Skeletal muscle cell (primary cell): ENCODE measurements at regions not wholly inside any gene's neighbourhood (a gene's known extent, or its start where the extent isn't known, plus 50 kb on each side); places are given as distances from the start of the nearest gene placed in this dataset.
"Not testable (repeated sequence)": the region's sequence is repeated elsewhere in the genome, so short reads cannot be mapped to it uniquely, and the experiment has no call there.

Source experiments
- DNase-seq: peaks from one replicate; pipeline ENCODE4 v3.0.0-alpha.2; 2010; ENCODE audit warnings: low read depth
- H3K4me3 ChIP-seq: 2 replicates; pipeline ENCODE4 v1.5.1; 2011; ENCODE audit warnings: low read depth, mild to moderate bottlenecking, control low read depth, low read length, moderate library complexity

DNA sequence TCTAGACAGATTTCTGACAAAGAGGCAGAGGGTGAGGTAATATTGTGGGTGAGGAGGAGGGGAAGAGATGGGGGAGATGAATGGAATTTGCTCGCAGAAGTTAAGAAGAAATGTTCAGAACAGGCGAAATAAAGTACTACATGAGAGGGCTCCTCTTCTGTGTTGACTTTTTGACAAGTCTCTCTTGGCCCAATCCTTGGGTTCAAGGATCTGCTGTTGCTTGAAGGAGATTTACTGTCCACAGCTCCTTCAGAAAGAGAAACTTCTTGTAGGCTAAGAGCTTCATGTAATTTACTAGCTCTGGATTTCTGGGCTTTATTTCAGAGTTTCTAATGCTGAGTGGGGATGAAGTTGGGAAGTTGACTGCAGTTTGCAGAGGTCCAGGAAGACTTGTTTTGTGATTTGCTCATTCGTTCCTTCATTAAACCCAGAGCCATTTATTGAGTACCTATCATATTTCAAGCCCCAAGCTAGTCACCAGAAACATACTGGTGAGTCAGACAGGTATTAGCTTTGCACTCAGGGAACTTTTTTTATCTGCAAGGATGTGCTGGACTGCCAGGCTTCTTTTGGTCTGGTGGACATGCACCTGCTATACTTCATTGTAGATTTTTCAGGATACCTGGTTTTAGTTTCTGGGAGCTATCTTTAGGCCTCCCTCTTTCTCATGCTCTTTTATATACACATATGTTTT, 402.9 kb upstream of the CLINT1 start:
- DNase-seq, result no peak
- H3K4me3 ChIP-seq, result no peak overlapping the region

DNA sequence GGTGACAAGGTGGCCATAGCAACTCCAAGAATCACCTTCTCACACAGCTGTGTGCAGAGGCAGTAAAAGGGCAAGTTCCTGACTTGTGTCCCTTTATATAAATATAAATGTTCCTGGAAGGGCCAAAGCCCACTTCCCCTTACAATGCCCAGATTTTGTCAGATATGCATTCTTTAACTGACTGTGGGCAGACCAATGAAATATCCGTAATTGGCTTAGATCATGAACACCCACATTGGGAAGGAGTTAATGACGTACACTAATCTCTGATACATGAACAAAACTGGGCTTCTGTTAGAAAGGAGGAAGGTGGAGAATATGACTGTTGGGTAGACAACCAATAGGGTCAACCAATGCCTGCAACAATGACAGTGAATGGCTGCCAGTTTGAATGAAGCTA, 397.2 kb upstream of the CLINT1 start:
- DNase-seq, result no peak
- no peak overlapping the region for H3K4me3 ChIP-seq

DNA sequence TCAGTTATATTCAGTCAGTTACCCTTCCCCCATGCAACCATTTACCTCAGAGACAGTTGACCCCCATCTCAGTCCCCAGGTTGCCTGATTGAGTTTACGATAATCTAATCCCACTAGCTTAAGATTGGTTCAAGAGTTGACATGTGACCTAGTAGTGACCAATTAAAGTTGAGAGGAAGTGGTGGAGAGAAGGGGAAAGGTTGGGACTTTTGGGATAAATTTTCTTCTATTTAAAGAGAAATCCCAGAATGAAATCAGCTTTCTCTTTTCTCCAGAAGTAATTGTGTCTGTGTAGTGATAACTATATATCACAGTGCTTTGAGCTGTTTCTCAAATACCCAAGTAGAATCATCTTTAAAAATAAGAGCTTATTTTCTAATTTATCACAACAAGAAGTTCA, 396.7 kb upstream of the CLINT1 start:
- H3K4me3 ChIP-seq, result no peak overlapping the region
- no peak for DNase-seq

DNA sequence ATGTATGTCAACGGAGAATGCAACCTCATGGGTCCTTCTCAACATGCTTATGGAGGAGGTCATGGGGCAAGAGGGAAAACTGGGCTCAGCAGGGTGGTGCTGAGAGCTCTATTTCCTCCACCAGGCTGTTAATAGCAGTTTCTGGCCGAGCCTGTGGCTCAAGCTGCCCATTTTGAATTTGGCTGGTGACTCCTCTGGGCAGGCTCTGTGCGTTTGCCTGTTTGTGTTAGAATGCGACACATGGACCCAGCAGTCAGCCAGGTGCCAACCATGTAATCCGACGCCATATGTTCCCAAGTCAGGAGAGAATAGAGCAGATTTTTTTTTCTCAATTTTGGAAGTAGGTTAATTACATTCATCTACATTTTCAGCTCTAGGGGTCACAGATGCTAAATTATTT, 387.7 kb upstream of the CLINT1 start:
- no peak for DNase-seq
- H3K4me3 ChIP-seq, result no peak overlapping the region

DNA sequence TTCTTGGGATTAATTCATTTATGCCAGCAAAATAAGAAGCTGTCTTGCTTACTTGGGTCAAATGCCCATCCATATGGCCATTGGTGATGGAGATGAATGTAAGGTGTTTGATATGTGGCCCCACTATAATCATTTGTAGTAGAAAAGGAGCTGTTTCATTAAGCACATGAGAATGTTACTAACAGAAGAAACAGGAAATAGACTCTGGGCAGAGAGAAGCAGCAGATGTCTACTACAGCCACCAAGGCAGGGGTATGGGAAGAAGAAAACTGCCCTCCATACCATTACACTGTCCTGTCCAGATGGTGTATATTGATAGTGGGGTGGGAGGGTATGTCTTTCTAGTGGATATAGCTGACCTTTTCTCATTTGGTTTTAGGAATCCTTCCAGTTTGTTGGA, 386.6 kb upstream of the CLINT1 start:
- H3K4me3 ChIP-seq, result no peak overlapping the region
- DNase-seq, result no peak

DNA sequence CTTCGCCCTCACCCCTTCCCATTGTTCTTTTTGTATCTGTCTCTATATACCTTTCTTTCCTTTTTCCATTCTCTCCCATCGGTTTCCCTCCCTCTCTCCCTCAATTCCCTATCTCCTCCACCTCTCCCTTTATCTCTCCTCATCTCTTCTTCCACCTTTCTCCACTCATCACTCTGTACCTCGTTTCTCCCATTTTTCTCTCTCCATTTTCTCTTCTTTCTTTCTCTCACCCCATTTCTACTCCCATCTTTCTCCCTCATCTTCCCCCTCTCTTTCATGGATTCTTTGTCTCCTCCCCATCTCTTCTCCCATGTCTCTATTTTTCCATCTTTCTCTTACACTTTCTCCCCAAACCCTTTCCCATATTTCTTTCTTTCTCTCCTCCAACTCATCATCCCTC, 385.9 kb upstream of the CLINT1 start:
- no peak overlapping the region for H3K4me3 ChIP-seq
- no peak for DNase-seq

DNA sequence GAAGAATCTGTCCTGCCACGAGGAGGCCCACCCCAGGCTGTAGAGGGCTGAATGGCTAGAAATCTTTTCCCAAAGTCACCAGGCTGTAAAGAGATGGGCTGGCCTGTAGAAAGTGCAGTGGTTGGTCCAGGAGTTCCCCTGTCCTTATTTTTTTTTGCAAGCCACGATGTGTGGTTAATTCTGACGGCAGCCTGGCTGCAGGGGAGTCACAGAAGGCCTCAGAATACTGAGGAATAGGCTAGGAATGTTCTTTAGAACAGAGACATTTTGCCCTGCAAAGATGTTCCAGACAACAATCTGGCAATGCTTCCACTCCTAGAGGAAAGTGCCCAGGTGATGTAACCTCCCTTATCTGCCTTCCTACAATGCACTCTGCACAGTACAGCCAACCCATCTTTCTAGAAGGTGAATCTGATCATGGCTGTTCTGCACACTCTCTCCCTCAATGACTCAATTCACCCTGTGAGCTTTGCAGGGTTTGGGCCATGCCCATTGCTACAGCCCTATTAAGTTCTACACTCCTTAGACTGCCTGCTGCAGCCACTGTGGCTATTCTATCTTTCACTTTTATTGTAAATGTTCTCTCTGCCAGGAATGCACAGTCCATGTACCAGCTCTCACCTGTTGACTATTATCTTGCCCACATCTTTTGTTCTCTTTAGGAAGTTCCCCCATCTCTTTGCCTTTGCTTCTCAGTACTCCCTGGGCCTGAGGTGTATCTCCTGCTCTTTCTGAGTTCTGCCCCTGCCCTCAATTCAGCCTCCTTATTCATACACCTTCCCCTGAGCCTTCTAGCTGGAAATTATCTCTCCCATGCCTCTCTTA, 377.8 kb upstream of the CLINT1 start:
- no peak overlapping the region for H3K4me3 ChIP-seq
- peak; percentile 54 for DNase-seq

DNA sequence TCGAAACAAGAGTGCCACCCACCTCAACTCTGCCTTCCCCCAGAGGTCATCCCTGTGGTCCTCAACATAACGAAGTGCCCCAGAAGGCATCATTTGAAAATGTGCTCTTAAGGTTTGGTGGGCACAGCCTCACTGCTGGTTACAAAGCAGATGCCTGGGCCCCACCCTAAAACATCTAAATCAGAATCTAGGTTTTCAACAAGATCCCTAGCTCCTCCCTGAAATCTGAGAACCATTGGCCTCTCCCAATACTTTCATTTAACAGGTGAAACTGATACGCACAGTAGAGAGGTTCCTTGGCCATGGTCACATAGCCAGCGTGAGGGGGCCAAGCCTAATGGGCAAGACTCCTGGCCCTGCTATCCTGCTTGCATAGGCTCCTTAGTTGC, 376.2 kb upstream of the CLINT1 start:
- H3K4me3 ChIP-seq, result no peak overlapping the region
- DNase-seq, result no peak

DNA sequence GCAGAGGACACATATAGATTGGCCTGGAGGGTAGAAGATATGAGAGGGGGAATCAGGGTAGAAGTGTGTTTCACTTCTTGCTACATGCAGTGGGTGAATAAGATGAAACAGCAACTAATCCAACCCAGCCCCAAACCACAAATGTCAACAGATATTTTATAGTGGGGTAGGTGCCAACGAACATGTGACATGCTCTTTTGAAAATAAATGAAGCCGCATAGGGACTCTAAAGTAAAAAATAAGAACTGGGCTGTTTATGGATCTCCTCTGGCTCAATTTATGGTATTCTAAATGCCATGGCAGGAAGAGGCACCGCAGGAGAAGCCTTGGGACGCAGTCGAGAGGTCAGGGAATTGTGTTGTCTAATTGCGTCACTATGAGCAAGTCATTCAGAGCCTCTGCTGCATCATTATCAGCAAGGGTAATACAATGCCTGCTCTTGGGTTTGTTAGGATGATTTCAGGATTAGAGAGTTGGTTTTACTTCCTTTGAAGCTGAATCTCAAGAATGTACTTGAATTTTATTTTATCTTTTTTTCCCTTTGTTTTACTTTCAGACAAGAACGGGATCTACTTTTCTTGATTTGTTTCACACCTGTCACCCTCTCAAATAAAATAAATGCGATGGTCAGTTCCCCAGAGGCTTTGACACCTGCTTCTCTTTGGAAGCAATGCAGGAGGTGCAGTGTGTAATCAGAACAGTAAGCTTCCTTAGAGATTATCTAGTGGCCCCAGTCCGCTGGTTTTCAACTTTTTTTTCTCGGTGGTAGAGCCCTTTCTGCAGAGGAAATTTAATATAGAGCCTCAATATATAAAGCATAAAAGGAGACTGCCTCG, 375.6 kb upstream of the CLINT1 start:
- DNase-seq, result peak; percentile 60

DNA sequence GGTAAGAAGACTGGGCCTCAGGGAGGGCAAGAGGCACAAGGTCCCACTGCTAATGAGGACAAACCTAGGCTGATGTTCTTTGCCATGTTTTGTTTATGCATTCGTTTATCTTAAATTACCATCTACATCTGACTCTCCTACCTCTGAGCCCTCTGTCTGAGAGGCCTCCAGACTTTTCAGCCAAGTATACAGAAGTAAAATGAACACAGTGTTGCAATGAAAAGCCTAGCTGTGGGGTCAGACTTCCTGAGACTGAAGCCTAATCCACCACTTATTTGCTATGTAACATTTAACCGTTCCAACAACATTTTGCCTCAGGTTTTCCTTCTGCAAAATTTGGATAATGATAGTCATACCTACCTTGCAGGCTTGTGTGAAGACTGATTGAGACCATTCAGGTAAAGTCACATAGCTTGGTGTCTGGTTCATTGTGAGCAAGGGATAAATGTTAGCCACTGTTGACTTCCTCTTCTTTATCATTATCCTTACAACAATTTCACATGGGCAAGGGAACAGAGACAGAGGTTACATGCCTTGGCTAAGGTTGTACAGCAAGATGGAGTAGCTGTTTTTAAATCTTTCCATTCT, 374.9 kb upstream of the CLINT1 start:
- DNase-seq, result no peak

More for the DNA sequence above, 375.6 kb upstream of the CLINT1 start:
- no peak overlapping the region for H3K4me3 ChIP-seq

DNA sequence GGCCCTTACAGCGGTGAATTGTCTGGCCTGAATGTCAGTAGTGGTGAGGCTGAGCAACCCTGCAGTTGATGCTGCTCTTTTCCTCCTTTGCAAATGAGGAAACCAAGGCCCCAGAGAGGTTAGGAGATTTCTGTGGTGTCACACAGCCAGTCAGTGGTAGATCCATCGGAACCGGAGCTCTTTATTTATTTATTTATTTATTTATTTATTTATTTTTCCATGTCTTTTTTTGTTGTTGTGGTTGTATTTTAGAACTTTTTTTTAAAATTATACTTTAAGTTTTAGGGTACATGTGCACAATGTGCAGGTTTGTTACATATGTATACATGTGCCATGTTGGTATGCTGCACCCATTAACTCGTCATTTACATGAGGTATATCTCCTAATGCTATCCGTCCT, 368.4 kb upstream of the CLINT1 start:
- not testable (repeated sequence) for H3K4me3 ChIP-seq, DNase-seq

More for the DNA sequence above, 374.9 kb upstream of the CLINT1 start:
- H3K4me3 ChIP-seq, result no peak overlapping the region

DNA sequence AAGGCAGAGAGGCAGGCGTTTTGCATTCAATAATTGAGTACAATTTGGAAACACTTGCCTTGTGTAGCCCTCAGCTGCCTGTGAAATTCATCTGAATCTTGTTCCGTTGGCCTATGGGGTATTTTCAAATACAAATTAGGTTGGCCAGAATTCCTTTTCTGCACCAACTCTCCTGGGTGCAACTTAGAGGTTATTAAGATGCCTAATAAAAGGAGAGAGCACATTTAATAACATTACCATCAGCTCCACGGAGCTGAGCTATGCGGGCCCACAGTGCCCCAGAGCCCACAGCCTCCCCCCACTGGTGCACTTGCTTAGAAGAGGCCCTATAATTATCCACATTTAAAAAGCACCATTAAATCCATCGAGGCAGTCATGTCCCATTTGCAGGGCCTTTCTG, 367.6 kb upstream of the CLINT1 start:
- no peak for DNase-seq
- no peak overlapping the region for H3K4me3 ChIP-seq

DNA sequence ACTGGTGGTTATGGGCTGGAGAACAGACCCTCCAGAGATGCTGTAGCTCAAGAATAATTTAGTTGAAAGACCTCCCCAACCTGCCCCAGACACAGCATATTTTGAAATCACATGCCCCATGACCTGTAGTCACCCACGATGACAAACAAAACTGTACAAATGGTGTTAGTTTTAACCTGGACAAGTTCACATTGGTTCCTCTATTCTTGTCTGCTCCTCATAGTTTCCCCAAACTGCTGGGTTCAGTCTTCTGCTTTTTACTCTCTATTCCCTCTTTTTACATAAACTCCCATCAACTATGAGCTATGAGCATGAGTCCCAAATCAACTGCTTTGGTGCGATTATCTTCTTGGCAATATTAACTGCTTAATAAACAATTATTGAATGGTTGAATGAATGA, 365.3 kb upstream of the CLINT1 start:
- H3K4me3 ChIP-seq, result no peak overlapping the region
- DNase-seq, result no peak

DNA sequence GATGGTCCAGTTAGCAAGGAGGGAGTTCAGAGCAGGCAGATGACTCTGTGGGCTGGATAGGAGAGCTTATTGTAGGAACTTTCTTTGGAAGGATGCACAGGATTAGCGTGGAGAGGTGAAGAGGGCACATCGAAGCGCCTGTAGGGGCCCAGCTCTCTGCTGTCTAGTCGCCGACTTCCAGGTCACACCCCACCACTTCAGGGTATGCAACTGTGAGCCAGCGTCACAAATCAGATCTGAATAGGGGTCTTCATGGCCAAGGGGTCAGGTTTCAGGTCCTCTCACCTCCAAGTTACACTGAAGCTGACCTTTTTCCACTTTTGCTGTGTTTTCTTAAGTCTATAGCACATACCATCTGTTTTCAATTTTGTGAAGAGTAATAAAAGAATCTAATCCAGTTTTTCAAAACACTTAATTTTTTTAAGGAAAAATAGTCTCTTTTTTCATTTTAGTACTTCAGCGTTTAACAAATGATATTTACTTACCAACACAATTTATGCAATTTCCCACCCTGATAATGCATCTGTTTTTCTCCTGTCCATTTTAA, 364.2 kb upstream of the CLINT1 start:
- DNase-seq, result no peak

DNA sequence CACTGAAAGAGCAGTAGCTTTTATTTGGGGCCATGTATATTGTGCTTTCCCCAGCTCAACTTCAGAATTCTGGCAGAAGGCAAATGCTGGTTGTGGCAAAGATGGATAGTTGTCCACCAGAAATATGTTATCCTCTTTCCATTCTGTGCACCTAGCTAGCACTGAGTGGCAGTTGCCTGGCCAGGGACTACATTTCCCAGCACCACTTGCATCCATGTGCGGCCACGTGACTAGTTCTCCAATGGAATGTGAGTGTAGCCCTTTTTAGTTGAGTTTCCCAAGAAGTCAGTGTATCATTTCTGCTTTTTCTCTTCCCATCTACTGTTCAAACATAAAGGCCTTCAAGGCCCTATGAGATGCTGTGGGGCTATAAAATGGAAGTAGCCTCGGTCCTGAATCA, 354.0 kb upstream of the CLINT1 start:
- no peak for DNase-seq
- no peak overlapping the region for H3K4me3 ChIP-seq

More for the DNA sequence above, 364.2 kb upstream of the CLINT1 start:
- H3K4me3 ChIP-seq, result no peak overlapping the region

DNA sequence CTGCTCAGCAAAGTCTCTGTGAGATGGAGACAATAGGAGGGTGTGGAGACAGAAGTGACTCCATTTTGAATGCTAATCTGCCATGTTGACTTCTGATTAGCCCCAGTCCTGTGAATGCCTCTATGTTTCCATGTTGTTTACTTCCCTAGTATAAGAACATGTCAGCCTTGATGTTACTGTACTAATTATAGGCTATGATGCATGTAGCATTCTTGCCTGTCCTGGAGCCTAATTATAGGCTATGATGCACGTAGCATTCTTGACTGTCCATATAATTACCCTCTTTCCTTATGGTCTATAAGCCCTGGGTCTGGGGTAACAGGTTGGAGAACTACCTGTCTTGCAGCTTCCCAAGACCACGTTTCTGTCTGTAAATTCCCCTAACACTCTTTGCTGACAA, 353.3 kb upstream of the CLINT1 start:
- no peak for DNase-seq

DNA sequence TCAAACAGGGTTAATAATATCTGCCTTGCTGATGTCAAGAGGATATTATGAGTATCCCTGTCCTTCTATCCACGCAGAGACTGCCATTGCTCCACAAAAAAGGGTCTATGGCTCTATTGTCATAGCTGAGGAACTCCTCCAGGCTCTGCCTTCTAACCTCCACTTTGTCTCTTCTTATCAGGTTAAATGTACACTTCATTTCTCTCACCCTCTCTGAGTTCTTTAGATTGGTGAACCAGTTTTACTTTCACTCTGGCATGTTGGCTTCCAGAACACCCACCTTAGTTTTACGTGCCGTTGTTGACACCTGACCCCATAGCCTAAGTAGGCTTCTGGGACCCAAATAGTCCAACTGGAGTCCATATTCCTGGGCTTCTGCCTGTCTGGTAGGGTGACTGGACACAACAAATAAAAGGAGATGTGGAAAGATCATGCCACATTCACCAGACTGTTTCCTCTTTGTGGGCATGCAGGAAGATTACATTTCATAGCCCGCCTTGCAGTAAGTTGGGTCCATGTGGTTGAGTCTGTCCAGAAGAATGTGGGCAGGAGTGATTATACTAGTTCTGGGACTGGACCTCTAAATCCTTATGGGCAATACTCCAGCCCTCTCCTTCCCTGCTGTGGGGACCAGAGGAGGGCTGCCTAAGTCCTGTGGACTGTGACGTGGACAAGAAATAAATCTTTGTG, 350.4 kb upstream of the CLINT1 start:
- DNase-seq, result no peak
- no peak overlapping the region for H3K4me3 ChIP-seq

More for the DNA sequence above, 353.3 kb upstream of the CLINT1 start:
- H3K4me3 ChIP-seq, result no peak overlapping the region

DNA sequence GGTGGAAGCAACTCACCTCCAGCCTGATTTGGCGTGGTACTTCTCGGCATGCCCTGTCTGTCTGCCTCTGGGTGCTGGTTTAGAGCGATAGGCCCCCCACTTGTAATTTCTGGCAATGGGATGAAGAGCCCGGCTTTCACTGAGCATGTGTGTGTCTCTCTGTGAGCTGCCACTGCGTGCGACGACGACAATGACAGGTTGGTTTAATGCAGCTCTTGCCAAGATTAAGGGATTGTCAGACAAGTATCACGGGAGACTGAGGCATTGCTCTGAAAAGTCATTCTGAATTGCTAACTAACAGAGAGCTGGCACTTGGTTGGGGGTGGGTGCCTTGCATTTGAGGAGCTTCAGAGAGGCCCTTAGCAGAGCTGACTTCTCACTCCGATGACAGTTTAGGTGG, 348.8 kb upstream of the CLINT1 start:
- H3K4me3 ChIP-seq, result no peak overlapping the region
- DNase-seq, result no peak

DNA sequence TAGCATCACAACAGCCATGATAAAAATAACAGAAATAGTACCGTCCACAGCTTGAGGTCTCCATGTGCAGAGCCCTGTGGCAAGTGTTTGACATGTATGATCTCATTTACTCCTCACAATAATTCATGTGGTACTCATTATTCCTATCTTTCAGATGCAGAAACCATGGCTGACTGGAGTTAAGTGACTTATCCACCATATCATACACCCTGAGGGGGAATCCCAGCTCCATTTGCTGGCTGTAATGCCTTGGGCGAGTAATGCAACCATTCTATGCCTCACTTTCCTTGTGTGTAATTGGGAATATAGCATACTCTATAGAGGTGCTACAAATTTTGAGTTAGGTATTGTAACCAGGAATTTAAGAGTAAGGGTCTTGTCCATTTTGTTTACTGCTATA, 347.0 kb upstream of the CLINT1 start:
- H3K4me3 ChIP-seq, result no peak overlapping the region
- DNase-seq, result no peak
